NCI-H69 (cell line): ENCODE measurements at regions not wholly inside any gene's neighbourhood (a gene's known extent, or its start where the extent isn't known, plus 50 kb on each side); places are given as distances from the start of the nearest gene placed in this dataset.

Experiments
- DNase-seq: peaks from one replicate; lab custom pipeline; 2025; lab: John Stamatoyannopoulos, UW

DNA sequence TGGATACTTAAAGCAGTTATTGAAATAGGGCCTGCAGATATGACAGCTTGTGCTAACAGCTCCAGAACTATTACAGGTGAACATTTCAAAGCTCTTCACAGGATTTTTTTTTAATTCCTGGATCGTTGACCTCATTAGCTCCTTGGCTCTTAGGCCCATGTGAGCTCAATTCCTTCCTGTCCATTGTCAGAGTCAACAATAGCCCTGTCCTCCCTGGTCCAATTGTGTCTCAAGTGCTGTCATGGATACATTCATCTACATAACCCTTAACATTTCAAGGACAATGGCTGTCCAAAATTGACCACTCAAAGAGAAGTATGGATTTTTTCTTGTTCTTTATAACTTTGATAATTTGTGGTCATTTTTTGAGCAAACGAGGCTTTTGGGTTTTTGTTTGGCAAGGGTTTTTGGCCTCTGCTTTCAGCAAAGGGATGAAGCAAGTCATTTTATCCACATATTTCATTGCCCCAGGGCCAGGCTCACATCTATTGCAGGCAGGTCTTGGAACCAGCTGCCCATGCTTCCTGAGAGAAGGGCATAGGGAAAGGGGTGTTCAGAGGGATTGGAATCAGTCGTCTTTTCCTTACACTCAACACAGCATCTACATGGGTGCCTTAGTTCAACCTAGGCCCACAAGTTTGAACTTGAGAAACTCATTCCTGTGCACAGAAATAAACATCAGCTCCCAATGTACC lies 282.1 kb downstream of the TPBG start:
- DNase-seq: peak; percentile 48

DNA sequence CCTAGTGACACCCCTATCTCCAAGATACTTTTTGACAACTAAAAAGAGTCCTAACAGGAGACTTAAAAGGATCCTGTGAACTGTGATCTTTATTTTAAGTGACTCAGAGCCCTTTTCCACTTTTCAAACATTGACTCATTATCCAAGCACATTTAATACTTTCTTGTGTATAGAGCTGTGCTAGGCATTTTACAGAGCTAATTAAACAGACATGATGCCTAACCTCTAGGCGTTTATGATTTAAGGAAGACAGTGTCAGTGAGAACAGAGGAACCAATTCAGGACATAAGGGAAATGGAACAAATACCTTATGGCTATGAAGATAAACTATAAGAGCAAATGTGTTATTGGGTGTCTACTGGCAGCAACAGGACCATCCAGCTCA lies 282.6 kb downstream of the TPBG start:
- DNase-seq: no peak

DNA sequence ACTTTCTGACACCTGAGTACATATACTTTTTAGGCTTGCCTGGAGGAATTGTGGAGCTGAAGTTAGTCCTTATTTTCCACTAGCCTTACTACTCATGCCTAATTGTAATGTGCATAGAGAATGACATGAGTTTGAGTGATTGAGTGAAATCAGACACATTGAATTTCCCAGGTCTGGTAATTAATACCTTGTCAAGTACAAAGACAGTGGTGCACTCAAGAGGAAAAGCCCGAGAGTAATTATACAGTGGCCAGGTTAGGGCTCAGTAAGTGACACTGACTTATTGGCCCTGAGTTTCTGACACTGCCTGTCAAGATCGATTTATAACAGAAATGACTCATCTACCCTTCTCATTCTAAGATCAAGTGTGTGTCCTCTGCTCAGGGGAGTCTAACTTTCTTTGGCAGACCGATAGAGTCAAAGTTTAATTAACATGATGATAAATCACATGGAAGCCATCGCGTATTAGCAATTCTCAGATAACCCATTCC lies 288.3 kb downstream of the TPBG start:
- DNase-seq: peak; percentile 77

DNA sequence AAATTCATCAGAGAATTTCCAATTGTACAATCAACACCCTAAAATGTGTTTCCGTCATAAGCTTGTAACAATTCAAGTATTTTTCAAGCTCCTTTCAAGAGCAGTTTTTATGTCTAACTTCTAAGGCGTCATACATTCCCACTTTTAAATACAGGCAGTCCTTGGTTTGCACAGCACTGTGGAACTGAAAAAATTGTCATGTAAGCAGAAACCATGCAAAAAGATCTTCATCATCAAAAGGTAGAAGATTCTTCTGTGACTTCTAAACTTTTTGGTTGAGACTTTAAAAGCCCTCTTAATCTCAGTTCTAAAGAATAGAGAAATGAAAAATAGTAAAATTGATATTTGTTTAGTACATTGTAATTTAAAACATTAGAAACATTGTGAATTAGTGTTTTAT lies 315.6 kb downstream of the TPBG start:
- no peak for DNase-seq

DNA sequence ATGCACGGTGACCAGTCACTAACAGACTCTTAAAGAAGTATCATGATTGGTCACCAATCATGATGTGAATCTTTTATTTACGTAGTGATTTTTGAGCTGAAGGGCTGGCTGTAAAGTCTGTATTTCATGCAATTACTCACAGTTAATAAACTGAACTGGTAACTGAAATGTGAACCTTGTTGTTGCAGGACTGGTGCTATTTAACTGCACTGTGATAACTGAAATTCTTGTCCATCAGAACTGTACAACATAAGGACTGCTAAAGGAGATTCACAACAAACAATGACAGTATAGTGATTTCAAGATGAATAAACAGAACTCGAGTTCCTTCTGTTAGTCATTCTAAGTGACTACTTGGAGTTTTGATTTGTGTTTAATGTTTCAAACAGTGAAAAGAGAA lies 316.6 kb downstream of the TPBG start:
- no peak for DNase-seq

DNA sequence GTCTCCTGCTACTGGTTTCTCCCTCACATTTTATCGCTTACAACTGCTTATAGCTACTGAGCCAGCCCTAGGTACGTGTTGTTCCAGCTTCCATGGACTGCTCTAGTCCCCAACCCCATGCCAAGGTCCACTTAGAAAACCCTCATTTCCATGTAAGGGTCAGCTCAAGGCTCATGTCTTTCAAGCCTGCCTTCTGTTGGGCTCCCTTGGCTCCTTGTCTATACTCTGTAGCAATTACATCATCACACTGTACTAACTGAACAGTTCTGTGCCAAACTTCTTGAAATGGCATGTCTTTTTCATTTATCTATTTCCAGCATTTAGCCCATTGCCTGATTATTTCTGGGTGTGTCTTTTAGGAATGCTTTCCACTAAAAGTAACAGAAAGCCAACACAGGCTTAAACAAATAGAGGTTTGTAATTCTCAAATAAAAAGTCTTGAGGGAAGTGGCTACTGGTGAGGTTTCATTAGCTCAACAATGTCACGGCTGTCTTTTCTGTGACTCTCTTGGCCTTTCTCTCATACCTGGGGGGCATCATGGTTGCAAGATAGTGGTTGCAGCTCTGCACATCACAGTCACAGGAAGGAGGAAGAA lies 317.6 kb downstream of the TPBG start:
- DNase-seq: no peak

DNA sequence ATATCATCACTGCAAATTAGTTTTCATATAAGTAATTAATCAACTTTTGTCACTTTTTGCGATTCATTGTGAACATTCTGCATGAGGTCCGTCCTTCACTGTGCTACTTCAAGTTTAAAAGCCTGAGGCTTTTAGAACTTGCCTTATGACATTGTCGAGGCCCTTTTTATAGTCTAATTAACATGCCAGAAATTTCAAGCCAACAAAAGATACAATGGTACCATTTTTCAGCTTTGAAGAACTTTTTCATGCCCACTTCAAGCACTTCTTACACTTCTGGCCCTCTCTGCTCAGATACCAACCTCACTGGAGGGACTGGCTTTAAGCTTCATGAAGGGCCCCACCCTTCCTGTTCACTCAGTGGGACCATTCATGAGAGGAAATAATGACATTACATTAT lies 323.1 kb downstream of the TPBG start:
- DNase-seq: no peak

DNA sequence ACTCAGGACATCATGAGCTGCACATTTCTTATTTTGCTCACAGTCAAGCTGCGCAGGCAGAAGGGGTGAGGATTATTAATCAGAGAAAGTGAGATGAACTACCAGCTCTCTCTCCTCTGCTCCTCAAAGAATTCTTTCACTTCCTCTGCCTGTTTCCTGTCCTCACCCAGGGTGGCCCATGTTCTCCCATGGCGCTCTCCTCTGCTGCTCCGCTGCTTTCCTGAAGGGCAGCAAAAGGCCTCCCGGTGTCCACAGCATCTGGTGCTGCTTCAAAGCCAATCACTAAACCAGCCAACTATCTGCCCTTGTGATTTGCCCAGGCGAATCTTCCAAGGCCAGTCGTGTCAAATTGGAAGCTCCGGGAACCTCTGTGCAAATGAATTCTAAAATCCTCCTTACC lies 324.2 kb downstream of the TPBG start:
- peak; percentile 22 for DNase-seq

DNA sequence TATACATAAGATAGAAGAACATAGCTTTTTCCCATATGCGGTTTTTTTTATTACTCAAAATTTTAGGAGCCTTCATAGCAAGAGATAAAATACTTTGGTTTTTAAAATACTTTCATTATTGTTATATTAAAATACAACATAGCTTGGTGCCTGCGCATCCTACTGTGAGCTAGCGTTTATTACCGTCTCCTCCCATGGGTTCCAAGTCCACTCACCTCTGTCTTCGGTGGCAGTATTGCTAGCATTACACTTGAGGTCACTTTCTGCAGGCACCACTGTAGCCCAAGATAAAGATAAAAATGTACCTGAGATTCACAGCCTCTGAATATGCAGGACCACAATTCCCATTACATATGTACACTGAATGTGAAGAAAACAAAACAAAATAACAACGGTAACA lies 326.7 kb downstream of the TPBG start:
- no peak for DNase-seq

DNA sequence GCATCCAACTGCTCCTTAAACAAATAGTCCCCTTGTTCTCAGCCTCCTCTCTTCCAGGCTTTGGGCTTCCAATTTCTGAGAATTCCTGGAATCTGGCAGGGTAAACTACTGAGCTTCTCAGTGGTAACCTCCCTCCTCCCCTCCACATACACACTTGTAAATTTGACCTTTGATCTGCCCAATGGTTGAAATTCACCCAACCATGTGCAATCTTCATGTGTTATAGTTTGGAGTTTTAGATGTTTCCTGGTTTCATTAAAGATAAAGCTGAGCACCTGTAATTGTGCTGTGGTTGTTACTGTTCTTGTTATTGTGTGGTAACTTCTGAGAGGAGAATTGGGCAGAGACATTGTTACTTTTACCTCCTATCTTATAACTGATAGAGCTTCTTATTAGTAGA lies 328.4 kb downstream of the TPBG start:
- no peak for DNase-seq

DNA sequence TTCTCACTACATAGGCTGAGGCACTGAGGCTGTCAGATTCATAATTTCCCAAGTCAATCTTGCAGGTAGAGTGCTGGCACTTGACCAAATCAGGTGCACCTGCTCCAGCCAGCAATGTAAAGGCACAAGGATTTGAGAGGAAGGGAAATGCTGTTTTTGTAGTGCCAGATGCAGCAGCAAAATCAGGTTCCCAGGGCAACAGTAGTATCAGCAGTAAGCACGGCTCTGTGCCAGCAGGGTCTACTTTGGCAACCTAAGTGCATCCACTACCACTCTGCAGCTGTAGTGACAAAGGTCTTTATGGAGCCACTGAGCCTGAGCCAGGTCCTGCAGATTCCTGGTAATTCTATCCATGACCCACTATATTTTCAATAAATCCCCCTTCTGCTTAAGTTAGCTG lies 329.5 kb downstream of the TPBG start:
- DNase-seq: peak; percentile 94

DNA sequence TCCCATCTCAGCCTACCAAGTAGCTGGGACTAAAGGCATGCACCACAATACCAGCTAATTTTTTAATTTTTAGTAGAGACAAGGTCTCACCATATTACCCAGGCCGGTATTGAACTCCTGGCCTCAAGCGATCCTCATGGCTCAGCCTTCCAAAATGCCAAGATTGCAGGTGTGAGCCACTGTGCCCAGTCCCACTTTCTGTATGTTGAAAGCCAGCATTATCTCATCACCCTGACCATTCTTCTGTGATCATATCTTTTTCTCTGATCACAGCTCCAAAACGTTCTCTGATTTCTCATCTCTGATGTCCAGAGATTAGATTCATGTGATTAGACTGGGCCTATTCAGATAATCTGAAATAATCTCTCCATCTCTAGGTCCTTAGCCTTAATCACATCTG lies 337.7 kb downstream of the TPBG start:
- no peak for DNase-seq

DNA sequence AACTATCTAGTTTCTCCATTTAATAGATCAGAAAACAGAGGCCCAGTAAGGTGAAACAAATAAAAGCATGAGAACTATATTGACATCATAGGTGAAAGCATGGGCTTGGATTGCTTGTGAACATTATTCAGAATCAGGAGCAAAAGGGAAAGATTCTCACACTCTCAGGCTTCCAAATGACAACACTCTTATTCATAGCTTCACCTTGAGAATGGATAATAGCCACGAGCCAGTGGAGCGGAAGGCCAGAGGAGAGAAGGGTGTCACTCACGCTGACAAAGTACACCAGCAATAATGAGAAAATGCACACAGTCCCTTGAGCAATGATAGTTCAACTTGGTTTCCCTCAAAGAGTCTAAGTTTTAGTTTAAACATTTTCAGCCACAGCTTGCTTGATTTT lies 339.0 kb downstream of the TPBG start:
- no peak for DNase-seq

DNA sequence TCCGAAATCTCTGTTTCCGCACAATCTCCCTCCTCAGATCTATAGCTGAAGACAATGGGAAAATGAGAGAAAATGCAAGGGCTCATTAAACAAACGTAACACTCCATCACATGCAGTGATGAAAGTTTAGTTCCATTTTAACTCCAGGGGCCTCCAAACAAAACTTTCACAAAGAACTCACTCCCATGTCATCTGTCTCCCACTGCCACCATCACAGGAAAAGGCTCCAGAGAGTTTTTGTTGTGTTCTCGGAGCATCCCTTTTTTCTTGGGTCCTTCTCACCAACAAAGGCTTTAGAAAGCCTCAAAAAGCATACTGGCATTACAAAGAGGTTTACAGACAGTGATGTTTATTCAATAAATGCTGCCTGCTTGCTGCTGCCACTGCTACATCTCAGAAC lies 339.6 kb downstream of the TPBG start:
- DNase-seq: no peak

DNA sequence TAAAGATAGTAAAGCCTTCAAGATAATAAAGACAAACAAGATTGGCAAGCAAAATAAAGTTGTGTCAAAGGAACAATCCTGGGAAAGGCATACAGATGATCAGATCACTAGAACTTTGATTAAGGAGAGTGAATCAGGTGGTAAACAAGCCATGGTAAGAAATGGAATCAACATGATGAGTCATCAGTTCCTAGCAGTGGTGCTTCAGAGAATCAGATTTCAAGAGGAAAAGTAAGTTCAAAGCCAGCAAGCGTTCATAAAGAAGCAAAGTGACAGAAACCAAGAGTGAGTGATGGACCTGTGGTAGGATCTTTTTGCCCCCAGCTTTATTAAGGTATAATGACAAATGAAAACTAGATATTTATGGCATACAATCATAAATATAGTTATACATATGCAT lies 340.4 kb downstream of the TPBG start:
- no peak for DNase-seq

DNA sequence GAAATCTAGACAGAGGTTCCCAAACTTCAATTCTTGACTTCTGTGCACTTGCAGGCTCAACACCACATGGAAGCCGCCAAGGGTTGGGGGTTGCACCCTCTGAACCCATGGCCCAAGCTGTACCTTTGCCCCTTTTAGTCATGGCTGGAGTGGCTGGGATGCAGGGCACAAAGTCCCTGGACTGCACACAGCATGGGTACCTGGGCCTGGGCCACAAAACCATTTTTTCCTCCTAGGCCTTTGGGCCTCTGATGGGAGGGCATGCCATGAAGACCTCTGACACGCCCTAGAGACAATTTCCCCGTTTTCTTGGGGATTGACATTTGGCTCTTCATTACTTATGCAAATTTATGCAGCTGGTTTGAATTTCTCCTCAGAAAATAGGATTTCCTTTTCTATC lies 342.0 kb downstream of the TPBG start:
- no peak for DNase-seq

DNA sequence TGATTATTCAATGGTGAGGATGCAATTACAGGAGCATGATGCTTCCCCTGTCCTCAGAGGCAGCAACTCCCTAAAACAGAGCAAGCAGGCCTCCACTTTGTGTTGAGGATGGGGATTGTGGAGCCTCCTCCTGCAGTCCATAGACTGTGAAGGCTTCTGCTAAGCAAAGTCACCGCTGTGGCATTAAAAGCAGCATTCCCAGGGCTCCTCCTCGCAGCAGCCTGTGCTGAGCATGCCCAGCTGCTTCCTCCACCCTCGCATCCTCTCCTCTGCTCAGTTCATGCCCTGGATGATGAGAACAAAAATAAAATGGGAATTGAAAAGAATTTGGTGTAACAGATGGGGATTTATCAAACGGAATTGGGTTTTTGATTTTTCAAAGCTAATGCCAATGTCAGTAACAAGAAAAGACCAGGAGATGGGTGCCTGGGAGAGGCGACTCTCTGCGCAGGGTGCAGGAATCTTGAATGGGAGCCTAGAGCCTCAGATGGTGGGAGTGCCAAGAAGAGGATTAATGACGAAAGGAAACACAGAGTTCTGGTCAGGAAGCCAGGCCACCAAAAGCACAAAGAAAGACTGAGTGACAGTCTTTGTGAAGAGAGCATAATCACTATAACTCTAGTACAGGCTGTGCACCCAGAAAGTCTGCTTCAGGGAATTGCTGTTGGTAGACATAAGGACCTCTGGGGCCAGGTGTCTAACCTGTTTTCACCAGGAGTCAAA lies 347.6 kb downstream of the TPBG start:
- DNase-seq: no peak

DNA sequence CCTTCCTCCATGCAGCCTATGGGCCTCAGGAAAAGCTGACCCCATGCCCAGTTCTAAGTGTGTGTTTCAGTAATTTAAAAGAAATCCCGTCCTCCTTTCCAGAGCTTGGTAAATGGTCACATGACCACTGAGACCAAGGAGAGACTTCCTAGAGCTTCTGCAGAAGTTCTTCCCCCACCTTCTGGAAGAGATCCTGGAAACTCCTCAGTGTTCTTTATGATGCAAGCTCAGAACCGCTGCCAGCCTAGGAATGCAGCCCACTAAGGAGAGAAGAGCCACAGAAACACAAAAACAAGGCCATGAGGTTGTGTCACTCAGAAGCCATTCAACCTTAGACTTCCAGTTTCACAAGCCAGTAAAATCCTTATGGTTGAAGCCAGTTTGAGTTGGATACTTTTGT lies 348.4 kb downstream of the TPBG start:
- DNase-seq: no peak

DNA sequence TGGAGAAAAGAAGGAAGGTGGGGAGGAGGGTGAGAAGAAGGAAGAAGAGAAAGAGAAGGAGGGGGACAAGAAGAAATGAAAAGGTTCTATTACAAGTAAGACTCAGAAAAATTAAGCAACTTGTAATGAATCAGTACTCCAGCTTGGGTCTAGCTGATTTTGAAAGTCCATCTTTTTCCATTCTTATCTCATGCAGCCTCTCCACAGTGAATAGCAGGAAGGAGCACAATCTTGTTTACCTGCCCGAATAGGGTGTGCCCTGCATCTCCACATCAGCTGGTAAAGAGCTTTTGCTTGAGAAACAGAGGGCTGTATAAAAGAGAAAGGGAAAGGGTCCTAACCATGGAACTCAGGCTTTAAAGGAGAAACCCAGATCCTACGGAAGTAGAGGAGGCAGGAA lies 348.8 kb downstream of the TPBG start:
- DNase-seq: no peak

DNA sequence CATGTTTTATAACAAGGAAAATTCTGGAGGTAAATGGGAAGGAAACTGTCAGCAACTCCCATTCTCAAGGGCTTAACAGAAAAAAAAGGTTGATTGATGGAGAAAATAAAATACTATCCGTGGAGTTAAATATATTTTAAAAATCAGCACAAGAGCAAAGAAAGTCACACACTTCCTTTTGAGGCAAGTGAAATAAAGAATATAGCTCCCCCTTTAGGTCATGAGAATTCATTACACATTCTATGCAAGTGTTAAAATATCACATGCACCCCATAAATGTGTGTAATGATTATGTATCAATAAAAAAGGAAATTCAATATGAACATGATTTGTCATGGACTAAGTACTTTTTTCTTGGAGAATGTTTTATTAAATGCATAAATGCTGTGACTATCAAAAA lies 349.2 kb downstream of the TPBG start:
- DNase-seq: peak; percentile 63

DNA sequence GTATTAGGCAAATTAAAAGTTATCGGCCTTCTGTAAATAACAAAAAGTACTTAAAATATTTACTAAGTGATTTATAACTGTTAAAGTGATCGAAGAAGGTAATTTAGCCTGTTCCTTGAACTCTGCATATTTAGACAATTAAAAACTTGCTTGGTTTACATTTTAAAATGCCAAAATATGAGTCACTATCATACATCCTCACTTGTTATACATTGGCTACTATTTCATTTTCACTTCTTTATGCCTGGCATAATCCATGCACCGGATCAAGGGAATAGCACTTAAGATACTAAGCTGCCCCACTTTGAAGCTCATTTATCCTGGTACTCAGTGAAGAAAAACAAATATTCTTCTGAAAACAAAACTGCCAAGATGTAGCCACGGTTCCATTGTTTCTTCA lies 344.6 kb downstream of the UBE3D start:
- no peak for DNase-seq

DNA sequence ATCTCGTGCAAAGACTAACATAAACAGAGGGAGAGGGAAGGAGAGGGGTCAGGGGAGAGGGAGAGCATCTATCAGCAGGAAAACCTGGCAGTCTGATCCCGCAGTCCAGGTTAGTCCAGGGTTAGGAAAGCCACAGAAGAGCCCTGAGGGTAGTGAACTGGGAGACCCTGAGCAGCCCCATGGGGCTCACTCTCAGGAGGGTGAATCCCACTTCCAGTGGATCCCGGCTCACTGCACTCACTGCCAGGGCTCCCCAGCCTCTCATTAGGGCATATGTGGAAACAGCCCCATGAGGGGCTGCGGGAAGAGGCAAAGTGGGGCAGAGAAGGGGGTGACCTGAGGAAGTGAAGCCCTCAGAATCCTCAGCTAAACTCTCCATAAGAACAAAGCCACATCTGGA lies 329.9 kb downstream of the UBE3D start:
- DNase-seq: no peak

DNA sequence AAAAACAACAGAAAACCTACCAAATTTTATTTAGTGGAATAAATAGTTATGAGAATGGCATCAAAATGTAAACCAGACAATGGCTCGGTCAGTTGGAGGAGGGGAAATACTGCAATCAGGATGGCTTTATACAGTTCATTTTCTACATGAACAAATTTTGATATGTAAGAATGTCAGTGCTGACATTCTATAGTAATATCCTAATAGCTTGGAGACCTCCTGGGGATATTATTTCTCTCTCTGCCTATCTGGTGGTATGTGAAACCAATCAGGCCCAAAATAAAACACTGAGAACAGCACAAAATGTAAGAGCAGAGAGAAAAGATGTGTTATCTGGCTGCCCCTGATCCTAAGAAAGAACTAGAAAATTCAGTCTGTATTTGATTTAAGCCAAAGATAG lies 327.7 kb downstream of the UBE3D start:
- no peak for DNase-seq

DNA sequence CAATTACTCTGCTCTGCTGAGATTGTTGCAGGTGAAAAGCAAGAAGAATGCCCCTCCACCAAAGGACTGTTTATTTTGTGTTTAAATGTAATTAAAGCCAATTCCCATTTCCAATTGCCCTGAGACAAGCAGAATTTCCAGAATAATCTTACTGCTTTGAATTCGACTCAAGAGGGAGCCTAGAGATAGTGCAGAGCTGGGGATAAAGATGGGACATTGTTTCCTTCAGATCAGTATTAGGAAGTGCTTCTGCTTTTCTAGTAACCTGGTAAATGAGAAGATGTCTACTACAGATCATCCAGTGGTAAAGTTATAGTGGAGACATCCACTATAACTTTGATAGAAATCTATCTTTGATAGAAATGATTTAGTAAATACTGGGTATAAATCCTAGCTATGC lies 326.9 kb downstream of the UBE3D start:
- peak; percentile 61 for DNase-seq
